Trophoblast cell (in vitro differentiated cells and primary cell): ENCODE measurements at regions not wholly inside any gene's neighbourhood (a gene's known extent, or its start where the extent isn't known, plus 50 kb on each side); places are given as distances from the start of the nearest gene placed in this dataset.

Source experiments
- DNase-seq, 2 donors: peaks; one replicate each; pipeline ENCODE4 v3.0.0-alpha.2; 2016
- H2AFZ ChIP-seq: 2 replicates; pipeline ENCODE4 v1.6.1; 2013; ENCODE audit warnings: low read length, moderate library complexity, mild to moderate bottlenecking; ENCODE audit not compliant: insufficient read depth, poor library complexity
- H2AK5ac ChIP-seq: 2 replicates; pipeline ENCODE4 v1.6.1; 2013; ENCODE audit warnings: mild to moderate bottlenecking, low read length
- H2BK120ac ChIP-seq: 2 replicates; pipeline ENCODE4 v1.6.1; 2013; ENCODE audit warnings: low read length, mild to moderate bottlenecking, moderate library complexity; ENCODE audit not compliant: insufficient read depth, poor library complexity
- H2BK12ac ChIP-seq: 2 replicates; pipeline ENCODE4 v1.6.1; 2013; ENCODE audit warnings: mild to moderate bottlenecking, low read length, moderate library complexity
- H2BK5ac ChIP-seq: 2 replicates; pipeline ENCODE4 v1.6.1; 2013; ENCODE audit warnings: low read length, low read depth, moderate library complexity, mild to moderate bottlenecking; ENCODE audit not compliant: poor library complexity
- H3K14ac ChIP-seq: 2 replicates; pipeline ENCODE4 v1.6.1; 2013; ENCODE audit warnings: mild to moderate bottlenecking, low read length
- H3K18ac ChIP-seq: 2 replicates; pipeline ENCODE4 v1.6.1; 2013; ENCODE audit warnings: mild to moderate bottlenecking, low read length
- H3K23ac ChIP-seq: 2 replicates; pipeline ENCODE4 v1.6.1; 2013; ENCODE audit warnings: low read length
- H3K27ac ChIP-seq: 2 replicates; pipeline ENCODE4 v1.5.1; 2013; ENCODE audit warnings: low read depth, mild to moderate bottlenecking, inconsistent platforms, low read length, moderate library complexity
- H3K27me3 ChIP-seq: 2 replicates; pipeline ENCODE4 v1.6.1; 2013; ENCODE audit warnings: inconsistent platforms, mild to moderate bottlenecking, low read length, moderate library complexity; ENCODE audit not compliant: insufficient read depth
- H3K36me3 ChIP-seq, 2 experiments: 1 replicate in 1 of 2; 2 replicates in 1 of 2; pipeline ENCODE4 v1.6.1; 2013; ENCODE audit warnings: low read length in 2 of 2, mild to moderate bottlenecking in 2 of 2, moderate library complexity in 1 of 2; ENCODE audit not compliant: insufficient read depth in 2 of 2, control insufficient read depth in 1 of 2
- H3K4ac ChIP-seq: 2 replicates; pipeline ENCODE4 v1.6.1; 2013; ENCODE audit warnings: low read depth, mild to moderate bottlenecking, low read length, moderate library complexity
- H3K4me1 ChIP-seq, 2 experiments: 1 replicate in 1 of 2; 2 replicates in 1 of 2; pipeline ENCODE4 v1.6.1; 2013; ENCODE audit warnings: low read length in 2 of 2, mild to moderate bottlenecking in 2 of 2, moderate library complexity in 1 of 2; ENCODE audit not compliant: insufficient read depth in 2 of 2, control insufficient read depth in 1 of 2
- H3K4me2 ChIP-seq: 2 replicates; pipeline ENCODE4 v1.6.1; 2013; ENCODE audit warnings: inconsistent platforms, mild to moderate bottlenecking, low read length, moderate library complexity
- H3K4me3 ChIP-seq: 2 replicates; pipeline ENCODE4 v1.5.1; 2013; ENCODE audit warnings: mild to moderate bottlenecking, low read depth, low read length, inconsistent platforms
- H3K79me1 ChIP-seq: one replicate; pipeline ENCODE4 v1.6.1; 2013; ENCODE audit warnings: low read length
- H3K79me2 ChIP-seq: 2 replicates; pipeline ENCODE4 v1.6.1; 2013; ENCODE audit warnings: low read length, mild to moderate bottlenecking; ENCODE audit not compliant: control insufficient read depth, insufficient read depth, poor library complexity
- H3K9ac ChIP-seq: 2 replicates; pipeline ENCODE4 v1.6.1; 2013; ENCODE audit warnings: mild to moderate bottlenecking, low read length
- H3K9me3 ChIP-seq: 2 replicates; pipeline ENCODE4 v1.6.1; 2013; ENCODE audit warnings: low read depth, mild to moderate bottlenecking, control low read depth, inconsistent platforms, low read length; ENCODE audit not compliant: insufficient read depth
- H4K12ac ChIP-seq: 2 replicates; pipeline ENCODE4 v1.6.1; 2013; ENCODE audit warnings: low read depth, mild to moderate bottlenecking, low read length, moderate library complexity
- H4K8ac ChIP-seq: 2 replicates; pipeline ENCODE4 v1.6.1; 2013; ENCODE audit warnings: low read depth, mild to moderate bottlenecking, low read length, moderate library complexity
- H4K91ac ChIP-seq: one replicate; pipeline ENCODE4 v1.6.1; 2013; ENCODE audit warnings: low read depth, mild to moderate bottlenecking, low read length, moderate library complexity
- WGBS: extraction: QIAGEN DNeasy Blood & Tissue Kit; methylation state at CpG from one replicate; pipeline ENCODE4 v1.1.7; 2013; ENCODE audit warnings: missing lambda C conversion rate; ENCODE audit not compliant: insufficient read length, insufficient coverage; ENCODE audit errors: extremely low coverage; 5-methylcytosine and 5-hydroxymethylcytosine counted together

GRCh38 chr10:98332623-98333269, 64.8 kb upstream of the LOXL4 start:
- no peak for DNase-seq
- no peaks in the 10 kb centered on the region for H3K79me2 ChIP-seq
- no peak overlapping the region for H4K91ac ChIP-seq
- H3K9me3 ChIP-seq = peaks cover 2% of the 10 kb centered on the region
- no peaks in the 10 kb centered on the region for H3K79me1 ChIP-seq
- H4K8ac ChIP-seq = no peak overlapping the region
- H3K4me2 ChIP-seq = no peak overlapping the region
- H2AK5ac ChIP-seq = no peak overlapping the region
- no peak overlapping the region for H2BK5ac ChIP-seq
- no peak overlapping the region for H3K27ac ChIP-seq
- no CpG with 5 or more reads among the region's 8 CpGs for WGBS
- no peak overlapping the region for H3K23ac ChIP-seq
- H2BK120ac ChIP-seq = no peak overlapping the region
- H4K12ac ChIP-seq = no peak overlapping the region
- H2AFZ ChIP-seq = no peak overlapping the region
- H3K9ac ChIP-seq = no peak overlapping the region
- H3K4me3 ChIP-seq = no peak overlapping the region
- no peak overlapping the region for H3K14ac ChIP-seq
- no peak overlapping the region for H3K4ac ChIP-seq
- H3K4me1 ChIP-seq = no peaks in the 10 kb centered on the region
- no peak overlapping the region for H3K18ac ChIP-seq
- H3K27me3 ChIP-seq = no peaks in the 10 kb centered on the region
- no peaks in the 10 kb centered on the region for H3K36me3 ChIP-seq
- H2BK12ac ChIP-seq = no peak overlapping the region

- Histone ChIP-seq H3K18ac (no peak overlapping the region), H3K14ac (no peak overlapping the region)
- no CpG with 5 or more reads among the region's 6 CpGs for WGBS
These were observed 63.9 kb upstream of the LOXL4 start for GRCh38 chr10:98331885-98332284.

GRCh38 chr10:98330987-98331386, 63.0 kb upstream of the LOXL4 start:
- H3K4ac ChIP-seq = no peak overlapping the region
- no peak overlapping the region for H2BK5ac ChIP-seq
- no peak overlapping the region for H3K4me3 ChIP-seq
- no peak overlapping the region for H3K27ac ChIP-seq
- H3K14ac ChIP-seq = no peak overlapping the region
- no peak overlapping the region for H2AK5ac ChIP-seq
- no peak overlapping the region for H3K9ac ChIP-seq
- H3K9me3 ChIP-seq = peaks cover 2% of the 10 kb centered on the region
- no peak overlapping the region for H3K23ac ChIP-seq
- H4K91ac ChIP-seq = no peak overlapping the region
- no peaks in the 10 kb centered on the region for H3K4me1 ChIP-seq
- no peak overlapping the region for H3K4me2 ChIP-seq
- H3K27me3 ChIP-seq = no peaks in the 10 kb centered on the region
- H2BK12ac ChIP-seq = no peak overlapping the region
- H2AFZ ChIP-seq = no peak overlapping the region
- no peak overlapping the region for H4K12ac ChIP-seq
- DNase-seq = no peak
- no peak overlapping the region for H3K18ac ChIP-seq
- no peaks in the 10 kb centered on the region for H3K79me1 ChIP-seq
- H2BK120ac ChIP-seq = no peak overlapping the region
- no CpG with 5 or more reads among the region's 7 CpGs for WGBS
- H4K8ac ChIP-seq = no peak overlapping the region
- no peaks in the 10 kb centered on the region for H3K79me2 ChIP-seq
- H3K36me3 ChIP-seq = no peaks in the 10 kb centered on the region

More at GRCh38 chr10:98331885-98332284, 63.9 kb upstream of the LOXL4 start:
- no peak overlapping the region for H2BK12ac ChIP-seq
- no peak overlapping the region for H3K27ac ChIP-seq
- H3K4me2 ChIP-seq = no peak overlapping the region
- H3K4me3 ChIP-seq = no peak overlapping the region
- H4K8ac ChIP-seq = no peak overlapping the region
- DNase-seq = peak in 1 of 2 donors; percentile 27
- H3K27me3 ChIP-seq = no peaks in the 10 kb centered on the region
- no peak overlapping the region for H2AFZ ChIP-seq
- H3K9ac ChIP-seq = no peak overlapping the region
- no peaks in the 10 kb centered on the region for H3K36me3 ChIP-seq
- no peaks in the 10 kb centered on the region for H3K79me1 ChIP-seq
- no peak overlapping the region for H3K23ac ChIP-seq
- H4K91ac ChIP-seq = no peak overlapping the region
- H3K4ac ChIP-seq = no peak overlapping the region
- H4K12ac ChIP-seq = no peak overlapping the region
- no peaks in the 10 kb centered on the region for H3K79me2 ChIP-seq
- peaks cover 2% of the 10 kb centered on the region for H3K9me3 ChIP-seq
- H3K4me1 ChIP-seq = no peaks in the 10 kb centered on the region
- H2BK120ac ChIP-seq = no peak overlapping the region
- no peak overlapping the region for H2BK5ac ChIP-seq
- no peak overlapping the region for H2AK5ac ChIP-seq

- H3K18ac ChIP-seq = no peak overlapping the region
- H3K4me3 ChIP-seq = no peak overlapping the region
- H3K79me2 ChIP-seq = no peaks in the 10 kb centered on the region
- H3K27ac ChIP-seq = no peak overlapping the region
- peaks cover 2% of the 10 kb centered on the region for H3K9me3 ChIP-seq
- H3K9ac ChIP-seq = no peak overlapping the region
- H2AFZ ChIP-seq = no peak overlapping the region
- no peak overlapping the region for H4K12ac ChIP-seq
- H3K23ac ChIP-seq = no peak overlapping the region
- no peak overlapping the region for H4K91ac ChIP-seq
- H3K27me3 ChIP-seq = no peaks in the 10 kb centered on the region
- H4K8ac ChIP-seq = no peak overlapping the region
- H3K4me1 ChIP-seq = no peaks in the 10 kb centered on the region
- no peak overlapping the region for H3K4ac ChIP-seq
- no peak overlapping the region for H3K4me2 ChIP-seq
- H2BK5ac ChIP-seq = no peak overlapping the region
- H3K36me3 ChIP-seq = no peaks in the 10 kb centered on the region
- no peak for DNase-seq
- no peak overlapping the region for H2AK5ac ChIP-seq
- no peaks in the 10 kb centered on the region for H3K79me1 ChIP-seq
- WGBS = no CpG with 5 or more reads among the region's 1 CpG
- H3K14ac ChIP-seq = no peak overlapping the region
- no peak overlapping the region for H2BK12ac ChIP-seq
- H2BK120ac ChIP-seq = no peak overlapping the region
These were observed 60.6 kb upstream of the LOXL4 start for GRCh38 chr10:98328640-98329039.
